Sigmoid colon (tissue), 6 donors: ENCODE measurements at regions not wholly inside any gene's neighbourhood (a gene's known extent, or its start where the extent isn't known, plus 50 kb on each side); places are given as distances from the start of the nearest gene placed in this dataset.

Source experiments
- DNase-seq: peaks from one replicate; pipeline ENCODE4 v3.0.0-alpha.2; 2019
- H3K27ac ChIP-seq, 4 donors: fragments of 200-600 bp; sonication (generic); one replicate each; pipeline ENCODE4 v1.5.1; 2016 to 2019; ENCODE audit warnings: mild to moderate bottlenecking in 1 of 4
- H3K27me3 ChIP-seq, 3 donors: fragments of 200-600 bp; sonication (generic); one replicate each; pipeline ENCODE4 v1.5.1; 2019; ENCODE audit warnings: mild to moderate bottlenecking in 1 of 3
- H3K36me3 ChIP-seq, 4 donors: fragments of 200-600 bp; sonication (generic); one replicate each; pipeline ENCODE4 v1.5.1; 2016 to 2019
- H3K4me1 ChIP-seq, 4 donors: fragments of 200-600 bp; sonication (generic); one replicate each; pipeline ENCODE4 v1.5.1; 2017 to 2019
- H3K4me3 ChIP-seq, 4 donors: fragments of 200-600 bp; sonication (generic); one replicate each; pipeline ENCODE4 v1.5.1; 2017 to 2019; ENCODE audit warnings: mild to moderate bottlenecking in 2 of 4, moderate library complexity in 1 of 4
- H3K9me3 ChIP-seq, 4 donors: fragments of 200-600 bp in 3 of 4; sonication (generic) in 3 of 4; one replicate each; pipeline versions ENCODE4 v1.5.1 to v1.6.1; 2013 to 2019
- CTCF ChIP-seq, 4 experiments: fragments of 450-650 bp in 3 of 4; fragments of 200-600 bp in 1 of 4; IDR thresholded peaks; one replicate each; pipeline ENCODE4 v1.5.1; 2016 to 2019; ENCODE audit warnings: antibody characterized with exemption in 4 of 4, mild to moderate bottlenecking in 3 of 4, moderate library complexity in 2 of 4
- EP300 ChIP-seq, 4 donors: sonication (generic); formaldehyde crosslinking; IDR thresholded peaks; one replicate each; pipeline ENCODE4 v1.6.1; 2017; ENCODE audit warnings: antibody characterized with exemption in 4 of 4
- POLR2A ChIP-seq, 2 donors: fragments of 450-650 bp; IDR thresholded peaks; one replicate each; pipeline ENCODE4 v1.6.1; 2016; ENCODE audit warnings: antibody characterized with exemption in 2 of 2, mild to moderate bottlenecking in 2 of 2, moderate library complexity in 2 of 2
- POLR2AphosphoS5 ChIP-seq, 4 donors: sonication (generic); formaldehyde crosslinking; IDR thresholded peaks; one replicate each; pipeline ENCODE4 v1.6.1; 2017; ENCODE audit warnings: antibody characterized with exemption in 4 of 4
- WGBS, 2 donors: extraction: QIAGEN DNeasy Blood & Tissue Kit; methylation state at CpG; one replicate each; pipeline ENCODE4 v1.1.7; 2013; 5-methylcytosine and 5-hydroxymethylcytosine counted together
- intact Hi-C: fragments of 100-400 bp; cut with DNase I; formaldehyde crosslinking; loops from one replicate; pipeline ENCODE4 v1.15.1; 2023
- donor health status: healthy with polysubstance abuse.
- donor health status: healthy.

DNA sequence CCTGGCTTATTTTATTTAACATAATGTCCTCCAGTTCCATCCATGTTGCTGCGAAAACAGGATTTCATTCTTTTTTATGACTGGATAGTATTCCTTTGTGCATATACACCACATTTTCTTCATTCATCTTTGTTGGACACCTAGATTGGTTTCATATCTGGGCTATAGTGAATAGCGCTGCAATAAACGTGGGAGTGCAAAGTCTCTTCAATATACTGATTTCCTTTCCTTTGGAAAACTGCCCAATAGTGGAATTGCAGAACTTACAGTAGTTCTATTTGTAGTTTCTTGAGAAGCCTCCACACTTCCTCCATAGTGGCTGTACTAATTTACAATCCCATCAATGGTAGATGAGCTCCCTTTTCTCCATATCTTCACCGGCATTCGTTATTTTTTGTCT is 72.5 kb upstream of the KLHL25 start:
- 21 to 68% methylated on average over 5 of the region's 5 CpGs for WGBS, 2 donors
- Histone ChIP-seq H3K4me1 (no peaks in the 10 kb centered on the region), H3K4me3 (no peak overlapping the region), H3K36me3 (no peaks in the 10 kb centered on the region), H3K27me3 (peaks cover 0 to 21% (median 0%) of the 10 kb centered on the region in 3 donors), H3K27ac (no peak overlapping the region), H3K9me3 (no peaks in the 10 kb centered on the region)
- TF ChIP-seq CTCF (IDR thresholded peaks at IDR 0.05) (no peak), POLR2A (IDR thresholded peaks at IDR 0.05) (no peak)
- intact Hi-C loops, result no loop called here
- DNase-seq, result no peak

DNA sequence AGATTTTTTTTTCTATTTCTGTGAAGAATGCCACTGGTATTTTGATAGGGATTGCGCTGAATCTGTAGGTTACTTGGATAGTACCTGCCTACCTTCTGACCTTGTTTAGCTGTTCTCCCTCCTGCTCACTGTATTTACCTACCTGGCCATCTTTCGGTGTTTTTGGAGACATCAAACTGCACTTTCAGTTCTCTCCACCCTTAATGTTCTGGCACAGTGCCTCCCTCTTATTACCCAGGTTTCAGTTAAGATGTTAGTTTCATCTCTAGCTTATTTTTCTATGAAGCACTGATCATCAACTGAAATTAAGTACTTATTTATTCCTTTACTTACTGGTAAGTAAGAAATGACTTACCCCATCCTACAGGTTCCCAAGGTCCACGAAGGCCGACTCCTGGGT is 74.4 kb upstream of the KLHL25 start:
- Histone ChIP-seq H3K27me3 (peaks cover 0 to 40% (median 0%) of the 10 kb centered on the region in 3 donors), H3K36me3 (no peaks in the 10 kb centered on the region), H3K4me1 (no peaks in the 10 kb centered on the region), H3K4me3 (no peak overlapping the region), H3K9me3 (no peaks in the 10 kb centered on the region), H3K27ac (no peak overlapping the region)
- no peak for TF ChIP-seq POLR2A (IDR thresholded peaks at IDR 0.05)
- no peak for TF ChIP-seq POLR2AphosphoS5 (IDR thresholded peaks at IDR 0.05)
- TF ChIP-seq EP300 (IDR thresholded peaks at IDR 0.05), result no peak
- TF ChIP-seq CTCF (IDR thresholded peaks at IDR 0.05), result no peak
- no peak for DNase-seq
- intact Hi-C loops, result no loop called here
- WGBS, 2 donors, result 66 to 83% methylated on average over 4 of the region's 4 CpGs

- Histone ChIP-seq H3K4me3 (no peak overlapping the region), H3K4me1 (no peaks in the 10 kb centered on the region), H3K36me3 (no peaks in the 10 kb centered on the region), H3K9me3 (no peaks in the 10 kb centered on the region), H3K27me3 (peaks cover 0 to 49% (median 0%) of the 10 kb centered on the region in 3 donors), H3K27ac (no peak overlapping the region)
- no peak for DNase-seq
- TF ChIP-seq POLR2AphosphoS5 (IDR thresholded peaks at IDR 0.05), result no peak
- TF ChIP-seq POLR2A (IDR thresholded peaks at IDR 0.05), result no peak
- no peak for TF ChIP-seq CTCF (IDR thresholded peaks at IDR 0.05)
- no peak for TF ChIP-seq EP300 (IDR thresholded peaks at IDR 0.05)
- intact Hi-C loops, result no loop called here
- 27 to 68% methylated on average over 10 of the region's 10 CpGs for WGBS, 2 donors
These were observed 75.7 kb upstream of the KLHL25 start for GRCh38 chr15:85870216-85871014.

DNA sequence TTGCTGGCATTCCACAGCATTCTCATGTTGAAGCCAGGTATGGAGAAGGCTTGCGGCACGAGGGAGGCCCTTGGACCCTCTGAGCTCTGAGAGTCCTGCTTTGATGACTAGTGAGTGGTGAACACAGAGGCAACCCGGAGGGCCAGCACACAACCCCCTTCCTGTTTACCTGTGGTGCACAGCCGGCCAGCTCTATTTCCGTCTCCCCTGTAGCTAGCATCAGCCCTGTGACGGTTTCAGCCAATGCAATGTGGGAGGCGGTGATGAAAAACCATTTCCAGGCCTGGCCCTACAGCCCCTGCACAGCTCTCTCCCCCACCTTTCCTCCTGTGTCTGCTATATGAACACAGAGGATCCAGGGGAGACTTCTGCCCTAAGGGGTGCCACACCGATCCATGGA is 76.8 kb upstream of the KLHL25 start:
- Histone ChIP-seq H3K27me3 (peaks cover 0 to 49% (median 0%) of the 10 kb centered on the region in 3 donors), H3K4me3 (no peak overlapping the region), H3K36me3 (no peaks in the 10 kb centered on the region), H3K9me3 (no peaks in the 10 kb centered on the region), H3K27ac (no peak overlapping the region), H3K4me1 (no peaks in the 10 kb centered on the region)
- WGBS, 2 donors, result 72 to 87% methylated on average over 8 of the region's 8 CpGs
- intact Hi-C loops, result no loop called here
- TF ChIP-seq EP300 (IDR thresholded peaks at IDR 0.05), result no peak
- TF ChIP-seq CTCF (IDR thresholded peaks at IDR 0.05), result no peak
- TF ChIP-seq POLR2AphosphoS5 (IDR thresholded peaks at IDR 0.05), result no peak
- no peak for TF ChIP-seq POLR2A (IDR thresholded peaks at IDR 0.05)
- no peak for DNase-seq

- H3K27me3 ChIP-seq, result peaks cover 0 to 49% (median 0%) of the 10 kb centered on the region in 3 donors
- H3K27ac ChIP-seq, result no peak overlapping the region
- H3K4me1 ChIP-seq, result no peaks in the 10 kb centered on the region
- no peak overlapping the region for H3K4me3 ChIP-seq
- intact Hi-C loops, result no loop called here
- no peaks in the 10 kb centered on the region for H3K36me3 ChIP-seq
- H3K9me3 ChIP-seq, result no peaks in the 10 kb centered on the region
- TF ChIP-seq POLR2AphosphoS5 (IDR thresholded peaks at IDR 0.05), result no peak
- no peak for TF ChIP-seq CTCF (IDR thresholded peaks at IDR 0.05)
- no peak for TF ChIP-seq EP300 (IDR thresholded peaks at IDR 0.05)
- TF ChIP-seq POLR2A (IDR thresholded peaks at IDR 0.05), result no peak
- DNase-seq, result no peak
- WGBS, 2 donors, result 94 to 95% methylated on average over 5 of the region's 5 CpGs
These were observed 77.4 kb upstream of the KLHL25 start for GRCh38 chr15:85872125-85872524.
